HG03378 (cell line): ENCODE measurements at regions not wholly inside any gene's neighbourhood (a gene's known extent, or its start where the extent isn't known, plus 50 kb on each side); places are given as distances from the start of the nearest gene placed in this dataset.
"Not testable (repeated sequence)": the region's sequence is repeated elsewhere in the genome, so short reads cannot be mapped to it uniquely, and the experiment has no call there.

Source experiments
- ATAC-seq: cut with Tn5 transposase; IDR thresholded peaks from one replicate; pipeline ENCODE4 v1.9.1; 2021; ENCODE audit warnings: mild to moderate bottlenecking, moderate library complexity; ENCODE audit not compliant: unreplicated experiment

DNA sequence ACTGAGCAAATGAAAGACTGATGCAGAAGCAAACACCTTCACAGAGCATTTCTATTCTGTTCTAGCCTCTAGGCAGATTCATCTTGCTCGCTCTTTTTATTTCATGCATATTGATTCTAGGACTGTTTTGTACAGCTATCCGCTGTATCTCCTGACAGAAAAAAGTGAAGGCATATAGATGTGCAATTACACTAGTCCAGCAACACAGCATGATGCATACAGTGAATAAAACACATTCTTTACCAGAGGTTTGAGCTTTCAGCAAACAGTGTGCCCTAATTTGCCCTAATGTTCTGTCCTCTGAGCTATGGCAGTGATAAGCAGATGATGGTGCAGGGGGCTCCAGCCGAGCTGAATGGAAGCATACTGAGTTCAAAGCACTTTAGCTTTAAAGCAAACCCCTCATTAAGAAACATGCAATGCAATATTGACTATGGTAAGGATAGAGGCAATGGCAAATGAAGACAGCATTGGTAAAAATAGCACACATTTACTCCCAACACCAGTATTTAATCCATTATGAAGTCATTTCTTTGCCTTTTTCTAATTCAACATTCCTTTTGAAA lies 141.2 kb upstream of the RGPD4 start:
- no peak for ATAC-seq

DNA sequence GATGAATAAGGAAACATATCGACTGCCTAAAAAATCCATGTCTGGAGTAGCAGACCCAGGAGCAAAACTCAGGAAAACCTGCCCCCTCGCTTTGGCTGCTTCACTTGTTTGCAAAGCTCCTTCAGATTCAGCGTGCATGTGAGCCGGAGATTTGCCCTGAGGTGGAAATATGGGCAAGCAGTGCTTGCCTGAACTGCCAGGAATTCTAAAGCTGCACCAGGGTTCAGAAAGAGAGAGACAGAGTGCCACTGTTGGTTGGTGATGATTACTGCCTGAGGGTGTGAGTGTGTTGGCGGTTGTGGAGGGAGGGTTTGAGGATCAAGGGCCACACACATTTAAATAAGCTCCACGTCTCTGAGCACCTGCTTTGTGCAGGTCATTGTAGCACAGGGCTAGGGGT lies 139.6 kb upstream of the RGPD4 start:
- no peak for ATAC-seq

DNA sequence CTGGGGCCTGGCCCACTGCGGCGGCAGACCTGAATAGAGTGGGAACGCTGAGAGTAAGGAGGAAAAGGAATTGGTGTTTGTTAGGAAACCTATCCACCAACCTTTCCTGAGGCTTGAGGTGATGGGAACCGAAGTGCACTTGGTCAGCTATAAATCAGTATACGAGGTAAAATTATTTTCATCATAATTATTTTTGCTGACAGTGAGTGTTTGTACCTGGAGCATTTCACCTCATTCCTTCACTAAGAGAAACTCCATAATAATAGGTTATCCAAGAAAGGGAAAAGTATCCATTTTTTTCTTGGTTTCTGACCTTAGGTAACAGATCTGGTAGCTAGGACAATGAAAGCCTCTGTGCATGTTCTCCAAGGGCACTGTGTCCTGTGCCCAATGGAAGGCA lies 138.6 kb upstream of the RGPD4 start:
- ATAC-seq = no peak

DNA sequence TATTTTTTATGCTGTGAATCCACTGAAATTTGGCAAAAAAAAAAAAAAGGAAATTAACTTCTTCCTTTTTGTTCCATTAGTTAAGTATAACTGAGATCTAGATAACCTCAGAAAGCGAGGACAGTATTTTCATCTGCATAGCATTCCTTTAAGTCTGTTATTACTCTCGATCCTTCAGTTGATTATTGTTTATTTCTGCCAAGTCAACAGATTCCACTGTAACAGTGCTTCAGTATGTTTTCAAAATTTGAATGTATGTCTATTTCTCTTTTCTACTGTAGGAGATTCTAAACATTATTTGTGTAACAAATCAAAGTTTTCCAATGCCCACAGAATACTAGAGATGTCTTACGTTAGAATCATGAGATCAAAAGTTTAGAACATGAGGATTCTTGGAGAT lies 133.1 kb upstream of the RGPD4 start:
- ATAC-seq = no peak

DNA sequence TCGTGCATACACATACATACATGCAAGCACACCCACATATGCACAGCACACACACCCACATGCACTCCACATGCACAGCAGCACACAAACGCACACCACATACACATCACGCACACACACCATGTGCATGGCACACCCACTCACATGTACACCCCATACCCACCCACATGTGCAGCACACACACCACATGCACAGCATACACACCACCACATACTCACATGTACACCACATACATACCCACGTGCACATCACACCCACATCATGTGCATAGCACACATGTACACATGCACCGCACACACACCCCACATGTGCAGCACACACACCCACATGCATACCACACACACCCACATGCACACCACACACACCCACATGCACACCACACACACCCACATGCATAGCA lies 132.0 kb upstream of the RGPD4 start:
- ATAC-seq = no peak

DNA sequence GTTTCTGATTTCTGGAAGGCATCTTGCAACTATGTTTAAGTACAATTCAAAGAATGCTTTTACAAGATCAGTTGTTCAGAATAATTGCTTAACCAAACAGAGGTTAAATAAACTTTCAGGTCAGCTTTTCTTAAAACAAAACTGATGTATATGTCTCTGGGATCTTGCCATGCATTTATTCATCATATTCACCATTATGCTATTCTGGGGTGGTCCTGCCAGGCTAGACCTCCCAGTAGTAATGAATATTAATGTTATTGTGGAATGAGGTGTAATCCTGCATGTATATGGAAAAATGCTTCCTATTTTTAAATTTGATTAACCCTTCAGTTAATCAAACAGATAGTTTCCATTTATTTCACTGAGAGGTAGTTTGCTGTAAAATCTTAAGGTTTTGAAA lies 129.3 kb upstream of the RGPD4 start:
- ATAC-seq = no peak

DNA sequence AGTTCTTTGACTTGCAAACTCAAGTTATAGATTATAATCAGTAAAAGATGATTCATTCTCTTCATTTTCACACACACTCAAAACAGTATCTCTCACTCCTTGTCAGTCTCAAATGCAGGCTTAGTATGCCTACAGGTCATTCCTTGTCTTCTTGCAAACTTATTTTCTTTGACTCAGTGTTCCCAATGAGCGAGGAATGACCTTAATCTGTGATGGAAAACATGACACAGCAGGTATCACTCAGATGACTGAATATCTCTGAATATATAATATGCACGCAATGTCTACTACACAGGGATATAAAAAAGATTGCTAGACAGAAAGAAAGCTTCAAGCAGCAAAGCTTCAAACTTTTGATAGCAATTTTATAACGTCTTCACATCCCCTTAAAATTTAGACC lies 127.8 kb upstream of the RGPD4 start:
- ATAC-seq = no peak

DNA sequence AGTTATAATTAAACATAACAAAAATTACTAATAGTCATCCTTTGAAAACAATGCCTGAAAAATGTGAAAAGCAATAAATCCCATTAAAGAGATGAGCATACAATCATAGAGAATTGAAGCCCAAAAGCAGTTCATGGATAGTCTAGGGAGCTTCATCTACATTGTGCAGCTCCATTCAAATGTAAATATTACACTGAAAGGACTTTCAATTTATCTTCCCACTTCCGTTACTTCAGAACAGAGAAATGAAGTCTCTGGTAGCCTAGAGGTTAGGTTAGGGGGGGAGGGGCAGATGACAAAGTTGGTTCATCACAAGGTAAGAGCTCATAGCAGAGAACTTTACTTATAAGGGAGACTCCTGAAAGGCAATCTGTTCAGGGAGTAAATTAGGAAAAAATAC lies 126.6 kb upstream of the RGPD4 start:
- no peak for ATAC-seq

DNA sequence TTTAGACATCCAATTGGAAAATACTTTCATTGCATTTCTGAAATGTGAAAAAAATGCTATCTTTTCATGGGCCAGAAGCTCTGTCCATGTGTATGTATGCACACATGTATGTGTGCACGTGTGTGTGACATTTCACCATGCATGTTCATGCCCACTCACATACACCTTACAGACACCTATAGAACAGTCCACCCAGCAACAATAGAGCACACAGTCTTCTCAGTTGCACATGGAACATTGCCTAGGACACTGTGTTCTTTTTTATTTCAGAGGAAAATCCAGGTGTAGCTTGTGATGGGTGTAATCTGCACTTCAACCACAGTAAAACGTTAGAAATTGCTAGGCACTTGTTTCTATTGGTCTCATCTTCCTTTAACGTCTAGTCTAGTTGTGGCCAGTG lies 114.8 kb upstream of the RGPD4 start:
- ATAC-seq = no peak

DNA sequence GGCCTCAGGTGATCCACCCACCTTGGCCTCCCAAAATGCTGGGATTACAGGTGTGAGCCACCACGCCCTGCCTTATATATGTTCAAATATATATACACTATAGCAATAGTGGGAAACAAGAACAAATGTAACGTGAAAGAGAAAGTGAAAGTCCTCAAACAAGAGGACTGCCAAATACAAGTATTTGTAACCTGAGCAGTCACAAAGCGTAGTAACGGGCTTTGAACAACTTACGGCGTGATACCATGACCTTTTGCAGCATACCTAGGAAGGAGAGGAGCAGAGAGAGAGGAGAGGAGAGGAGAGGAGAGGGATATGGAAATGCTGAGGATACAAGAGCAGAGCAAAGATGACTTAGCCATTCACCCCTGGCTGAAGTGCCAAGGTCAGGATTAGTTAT lies 113.8 kb upstream of the RGPD4 start:
- peak; percentile 67 for ATAC-seq

DNA sequence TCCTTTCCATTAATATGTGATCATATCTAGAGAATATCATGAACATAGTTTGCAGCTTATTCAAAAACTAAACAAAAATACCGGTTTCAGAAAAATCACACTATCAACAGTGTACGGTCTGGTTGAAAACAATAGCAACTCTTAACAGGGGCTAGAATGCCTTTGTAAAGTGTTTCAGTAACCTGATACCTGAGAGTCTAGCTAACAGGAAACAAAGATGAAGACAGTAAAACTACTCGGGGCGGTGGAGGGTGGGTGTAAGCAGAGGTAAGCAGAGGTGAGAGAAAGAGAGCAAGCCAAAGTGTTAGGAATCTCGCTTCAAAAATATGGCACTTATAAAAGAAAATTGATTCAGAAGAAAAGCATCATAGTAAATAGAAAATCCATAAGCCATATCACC lies 109.0 kb upstream of the RGPD4 start:
- ATAC-seq = no peak

DNA sequence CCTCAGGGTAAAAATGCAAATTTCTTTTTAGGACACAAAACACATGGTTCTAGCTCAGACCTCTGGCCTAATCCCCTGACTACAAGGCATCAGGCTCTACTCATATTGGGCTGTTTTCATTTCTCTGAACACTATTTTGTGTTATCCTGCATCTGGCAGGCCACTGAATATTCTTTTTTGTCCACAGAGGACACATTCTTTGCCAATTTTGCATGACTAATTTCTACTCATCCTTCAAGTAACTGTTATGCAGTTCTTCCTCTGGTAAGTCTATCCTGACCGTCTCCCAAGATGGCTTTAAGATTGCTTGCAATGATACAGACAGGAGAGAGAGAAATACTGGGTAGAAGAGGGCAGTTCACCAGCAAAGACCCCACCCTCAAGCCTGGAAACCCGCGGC lies 107.6 kb upstream of the RGPD4 start:
- no peak for ATAC-seq

DNA sequence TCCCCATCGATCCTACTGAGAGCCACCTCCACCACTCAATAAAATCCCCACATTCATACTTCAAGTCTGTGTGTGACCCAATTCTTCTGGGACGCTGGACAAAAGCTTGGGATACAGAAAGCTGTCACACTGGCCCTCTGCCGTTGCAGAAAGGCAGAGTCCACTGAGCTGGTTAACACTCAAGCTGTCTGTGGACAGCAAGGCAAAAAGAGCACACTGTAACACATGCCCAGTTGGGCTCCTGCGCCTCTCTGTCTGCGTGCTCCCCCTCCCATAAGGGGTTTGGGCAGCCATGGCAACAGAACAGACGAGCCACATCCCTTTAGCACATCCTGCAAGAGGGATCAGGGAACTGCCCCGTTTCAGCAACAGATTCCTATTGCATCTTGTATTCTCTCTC lies 106.9 kb upstream of the RGPD4 start:
- ATAC-seq = no peak

DNA sequence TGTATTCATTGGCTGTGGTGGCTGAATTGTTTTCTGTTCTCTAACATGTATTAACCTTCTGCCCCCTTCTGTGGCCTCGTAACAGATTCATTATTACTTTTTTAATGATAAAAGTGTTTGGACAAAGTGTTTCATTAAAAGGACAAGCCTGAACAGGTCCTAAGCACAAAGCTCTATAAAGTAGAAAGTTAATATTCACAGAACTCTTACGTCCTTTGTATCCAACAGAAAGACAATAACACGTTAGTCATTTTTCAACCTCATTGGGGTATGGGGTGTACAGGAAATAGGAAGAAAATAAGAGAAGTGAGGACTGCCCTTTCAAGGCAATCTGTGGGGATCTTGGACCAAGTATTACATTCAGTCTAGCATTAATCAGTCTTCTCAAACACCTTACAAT lies 105.5 kb upstream of the RGPD4 start:
- ATAC-seq = no peak

DNA sequence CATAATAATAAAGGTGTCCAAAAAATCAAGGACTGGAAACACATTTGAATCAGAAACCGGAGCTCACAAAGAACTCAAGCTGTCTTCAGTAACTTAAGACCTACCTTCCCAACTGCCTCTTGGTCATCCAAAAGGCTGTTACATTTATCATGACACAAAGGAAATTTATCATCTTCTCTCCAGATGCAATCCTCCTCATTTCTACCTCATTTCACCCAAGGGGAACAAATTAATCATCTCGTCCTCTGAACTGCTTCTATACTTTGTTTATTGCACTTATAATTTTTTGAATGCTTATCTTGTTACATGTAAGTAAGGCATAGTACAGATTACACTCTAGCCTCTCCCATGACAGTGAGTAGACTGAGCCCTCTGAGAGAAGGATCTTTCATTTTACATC lies 105.1 kb upstream of the RGPD4 start:
- ATAC-seq = no peak

DNA sequence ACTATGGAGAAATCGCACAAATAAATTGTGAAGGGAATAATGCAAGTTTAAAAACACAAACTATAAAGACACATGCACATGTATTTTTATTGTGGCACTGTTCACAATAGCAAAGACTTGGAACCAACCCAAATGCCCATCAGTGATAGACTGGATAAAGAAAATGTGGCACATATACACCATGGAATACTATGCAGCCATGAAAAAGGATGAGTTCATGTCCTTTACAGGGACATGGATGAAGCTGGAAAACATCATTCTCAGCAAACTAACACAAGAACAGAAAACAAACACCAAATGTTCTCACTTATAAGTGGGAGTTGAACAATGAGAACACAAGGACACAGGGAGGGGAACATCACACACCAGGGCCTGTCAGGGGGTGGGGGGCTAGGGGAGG lies 100.9 kb upstream of the RGPD4 start:
- not testable (repeated sequence) for ATAC-seq

DNA sequence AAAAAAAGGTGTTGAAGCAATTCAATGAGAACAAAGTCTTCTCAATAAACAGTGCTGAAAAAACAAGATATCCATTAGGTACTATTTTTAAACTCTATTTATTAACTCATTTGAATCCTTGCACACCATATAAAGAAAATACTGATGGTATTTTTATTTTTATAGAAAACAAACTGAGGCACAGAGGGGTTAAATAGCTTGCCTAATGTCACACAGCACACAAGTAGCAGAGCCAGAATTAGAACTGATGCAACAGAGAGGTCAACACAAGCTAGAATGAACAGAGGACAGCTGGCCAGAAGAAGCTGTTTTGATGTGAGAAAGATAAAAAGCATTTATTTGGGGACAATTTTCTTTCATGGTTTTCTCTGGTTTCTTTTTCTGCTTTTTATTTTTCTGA lies 99.4 kb upstream of the RGPD4 start:
- no peak for ATAC-seq

DNA sequence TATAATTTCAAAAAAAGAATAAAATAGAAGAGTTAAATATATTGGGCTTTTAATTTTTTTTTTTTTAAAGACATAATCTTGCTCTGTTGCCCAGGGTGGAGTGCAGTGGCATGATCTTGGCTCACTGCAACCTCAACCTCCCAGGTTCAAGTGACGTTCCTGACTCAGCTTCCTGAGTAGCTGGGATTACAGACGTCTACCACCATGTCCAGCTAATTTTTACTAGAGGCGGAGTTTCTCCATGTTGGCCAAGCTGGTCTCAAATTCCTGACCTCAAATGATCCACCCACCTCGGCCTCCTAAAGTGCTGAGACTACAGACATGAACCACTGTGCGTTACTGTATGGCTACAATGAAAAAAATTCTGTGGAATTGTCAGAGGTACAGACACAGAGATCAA lies 98.1 kb upstream of the RGPD4 start:
- no peak for ATAC-seq

DNA sequence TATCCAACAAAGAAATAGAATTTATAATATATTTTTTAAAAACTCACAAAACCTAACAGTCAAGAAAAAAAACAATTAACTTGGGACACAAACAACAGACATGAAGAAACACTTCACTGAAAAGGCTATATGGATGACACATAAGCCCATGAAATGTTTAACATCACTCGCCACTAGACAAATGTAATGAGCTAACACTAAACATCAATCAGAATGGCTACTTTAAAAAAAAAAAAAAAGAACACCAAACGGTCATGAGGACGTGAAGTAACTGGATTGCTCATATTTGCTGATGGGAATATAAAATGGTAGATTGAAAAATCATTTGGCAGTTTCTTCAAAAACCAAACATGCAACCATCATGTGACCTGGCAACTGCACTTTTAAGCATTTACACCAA lies 97.3 kb upstream of the RGPD4 start:
- ATAC-seq = no peak

DNA sequence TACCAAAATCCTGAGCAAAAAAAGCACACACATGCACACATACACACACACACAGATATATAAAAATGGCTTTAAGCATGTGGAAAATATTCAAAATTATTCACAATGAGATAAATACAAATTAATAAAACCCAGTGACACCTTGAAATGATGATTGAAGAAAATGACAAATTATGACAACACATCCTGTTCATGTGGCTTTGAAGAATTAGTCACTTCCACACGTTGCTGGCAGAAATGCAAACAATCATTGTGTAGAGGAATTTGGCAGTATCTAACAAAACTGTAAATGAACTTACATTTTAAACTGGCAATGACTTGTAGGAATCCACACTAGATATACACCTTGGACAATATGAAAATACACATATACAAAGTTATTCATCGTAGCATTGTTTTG lies 95.8 kb upstream of the RGPD4 start:
- ATAC-seq = no peak

DNA sequence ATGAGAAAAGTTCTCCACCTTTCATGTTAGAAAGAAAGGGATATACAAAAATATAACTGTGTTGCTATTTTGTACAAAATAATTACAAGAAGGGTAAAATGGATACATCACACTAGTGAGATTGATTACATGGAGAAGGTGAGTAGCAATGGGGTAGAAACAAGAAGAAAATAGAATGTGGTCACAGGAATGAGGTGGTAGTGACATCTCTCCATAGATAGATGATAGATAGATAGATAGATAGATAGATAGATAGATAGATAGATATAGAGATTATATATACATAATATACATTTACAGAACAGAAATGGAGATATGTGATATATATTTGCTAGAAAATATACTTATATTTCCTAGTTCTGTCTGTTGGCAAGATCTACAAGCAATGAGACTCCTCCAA lies 95.3 kb upstream of the RGPD4 start:
- no peak for ATAC-seq

DNA sequence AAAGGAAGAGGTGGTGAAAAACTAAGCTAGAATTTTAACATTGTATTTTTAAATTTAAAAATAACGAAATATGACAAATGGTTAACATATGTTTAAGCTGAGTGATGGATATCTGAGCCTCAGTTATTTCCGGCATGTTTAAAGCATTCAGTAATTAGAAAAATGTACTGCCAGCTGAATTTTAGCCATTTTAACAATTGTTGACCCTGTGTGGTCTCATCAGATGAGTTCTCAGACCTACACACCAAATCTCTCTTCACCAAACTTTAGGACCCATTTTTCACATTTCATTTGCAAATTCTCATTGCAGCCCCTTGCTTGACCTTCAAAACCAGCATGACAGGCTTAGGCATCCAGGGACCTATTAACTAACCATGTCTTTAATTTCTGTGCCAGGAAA lies 91.5 kb upstream of the RGPD4 start:
- no peak for ATAC-seq

DNA sequence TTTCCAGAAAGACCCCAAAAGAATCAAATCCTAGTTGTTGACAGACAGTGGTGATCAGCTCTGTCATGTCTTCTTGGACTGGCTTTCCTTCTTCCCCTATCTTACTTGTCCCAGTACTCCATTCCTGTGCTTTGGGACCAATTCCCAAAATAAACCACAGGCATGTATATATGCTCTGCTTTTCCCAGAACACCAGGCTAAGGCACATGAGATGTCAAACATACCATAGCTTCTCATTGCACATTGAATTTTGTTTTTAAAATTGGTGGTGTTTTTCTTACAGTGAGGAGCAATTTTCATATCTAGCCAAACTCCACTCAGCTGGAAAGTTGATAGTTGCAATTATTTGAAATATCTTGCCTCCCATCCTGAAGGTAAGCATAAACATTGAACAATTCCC lies 88.9 kb upstream of the RGPD4 start:
- no peak for ATAC-seq

DNA sequence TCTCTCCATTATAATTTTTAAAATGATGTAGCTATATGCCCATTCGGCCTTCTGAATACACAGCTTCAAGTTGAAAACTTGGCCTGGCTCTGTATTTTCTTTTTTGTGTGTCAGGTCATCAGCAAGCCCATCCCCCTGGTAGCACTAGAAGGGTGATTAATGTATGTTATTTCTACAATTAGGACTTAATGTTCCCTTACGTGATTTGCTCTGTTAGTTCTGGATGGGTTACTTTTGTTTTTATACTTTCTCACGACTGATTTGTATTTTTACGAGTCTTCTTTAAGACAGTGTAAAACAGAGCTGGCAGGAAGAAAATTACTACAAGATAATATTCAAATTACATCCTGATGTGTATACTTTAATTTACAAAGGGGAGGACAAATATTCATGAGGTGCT lies 88.4 kb upstream of the RGPD4 start:
- no peak for ATAC-seq
